Pancreas (tissue), 10 donors: ENCODE measurements at regions not wholly inside any gene's neighbourhood (a gene's known extent, or its start where the extent isn't known, plus 50 kb on each side); places are given as distances from the start of the nearest gene placed in this dataset.

ENCODE experiments used
- ATAC-seq, 4 donors: fragments of 200-7000 bp; cut with Tn5 transposase; one replicate each; pipeline versions ENCODE4 v1.8.0 to v1.9.1; 2020; ENCODE audit warnings: mild to moderate bottlenecking in 4 of 4, moderate library complexity in 4 of 4
- DNase-seq, 6 donors: peaks; one replicate each; pipeline ENCODE4 v3.0.0-alpha.2; 2020
- FAIRE-seq: peaks from 2 replicates; lab custom pipeline; 2012; peaks lifted over from hg19 to GRCh38; lab: Jason Lieb, UNC
- H3K27ac ChIP-seq, 4 donors: fragments of 200-600 bp; sonication (generic); 1 replicate in 3 of 4; 2 replicates in 1 of 4; pipeline versions ENCODE4 v1.5.0 to v1.8.0; 2020
- H3K27me3 ChIP-seq, 4 donors: fragments of 200-600 bp; one replicate each; pipeline ENCODE4 v1.8.0; 2021
- H3K36me3 ChIP-seq, 3 donors: fragments of 200-600 bp; sonication (generic) in 1 of 3; one replicate each; pipeline versions ENCODE4 v1.5.0 to v1.8.0; 2020 to 2021
- H3K4me1 ChIP-seq, 3 donors: fragments of 200-600 bp; one replicate each; pipeline ENCODE4 v1.8.0; 2021
- H3K4me3 ChIP-seq, 4 donors: fragments of 200-600 bp; sonication (generic) in 2 of 4; one replicate each; pipeline versions ENCODE4 v1.5.0 to v1.8.0; 2020 to 2021
- H3K9me3 ChIP-seq, 4 donors: fragments of 200-600 bp; one replicate each; pipeline ENCODE4 v1.8.0; 2021
- CTCF ChIP-seq, 4 donors: fragments of 200-600 bp; sonication (generic) in 3 of 4; IDR thresholded peaks; one replicate each; pipeline versions ENCODE4 v1.5.0 to v1.8.0; 2021; ENCODE audit warnings: antibody characterized with exemption in 4 of 4
- WGBS, 2 donors: extraction: QIAGEN DNeasy Blood & Tissue Kit; methylation state at CpG; one replicate each; pipeline ENCODE4 v1.1.7; 2013; 5-methylcytosine and 5-hydroxymethylcytosine counted together
- intact Hi-C, 3 donors: fragments of 100-400 bp; cut with DNase I; formaldehyde crosslinking; loops; one replicate each; pipeline versions ENCODE4 v1.11.1 to v1.14.2; 2022
- donor health status: healthy with polysubstance abuse.
- donor health status: DM: no; HTN: no; CAD: no; lungs with moderate emphysema.
- donor health status: DM: no; HTN: no; CAD: no.
- donor health status: control.
- donor health status: control.
- donor health status: Bipolar disorder and iron deficiency.
- donor health status: DM: yes; HTN: yes; CAD: no.
- donor health status: DM: no; HTN: no; CAD: no.
- donor health status: DM: no; HTN: no; CAD: no.
- donor health status: DM: yes; HTN: yes; CAD: no.

GRCh38 chr3:24829629-24830229, 335.1 kb upstream of the THRB start:
- peak; percentile 9 to 72 (median 38) for DNase-seq
- TF ChIP-seq CTCF (IDR thresholded peaks at IDR 0.05) = no peak
- Histone ChIP-seq H3K9me3 (no peaks in the 10 kb centered on the region), H3K27ac (no peak overlapping the region), H3K27me3 (peaks cover 0 to 18% (median 3%) of the 10 kb centered on the region in 4 donors), H3K4me1 (no peaks in the 10 kb centered on the region), H3K4me3 (peak overlapping the region; percentile 13 to 58 (median 38)), H3K36me3 (no peaks in the 10 kb centered on the region)
- FAIRE-seq = no peak
- peak; percentile 62 to 88 (median 84) for ATAC-seq
- WGBS, 2 donors = 1% methylated on average over 37 of the region's 37 CpGs
- intact Hi-C loops = no loop called here

- FAIRE-seq (no peak), DNase-seq (peak in 3 of 6 donors; percentile 12 to 69 (median 57)), ATAC-seq (peak in 2 of 4 donors; percentile 6 to 11)
- no peaks in the 10 kb centered on the region for H3K9me3 ChIP-seq
- H3K36me3 ChIP-seq = no peaks in the 10 kb centered on the region
- intact Hi-C loops = no loop called here
- H3K27me3 ChIP-seq = peaks cover 0 to 18% (median 3%) of the 10 kb centered on the region in 4 donors
- no peaks in the 10 kb centered on the region for H3K4me1 ChIP-seq
- WGBS, 2 donors = 8 to 15% methylated on average over 24 to 35 of the region's 35 CpGs
- no peak overlapping the region for H3K27ac ChIP-seq
- TF ChIP-seq CTCF (IDR thresholded peaks at IDR 0.05) = no peak
- peak overlapping the region in 2 of 4 donors; percentile 48 to 58 for H3K4me3 ChIP-seq
Measured at GRCh38 chr3:24830230-24831152, 335.8 kb upstream of the THRB start.

GRCh38 chr3:24831221-24831620, 336.6 kb upstream of the THRB start:
- 59 to 73% methylated on average over 6 of the region's 6 CpGs for WGBS, 2 donors
- FAIRE-seq (no peak), DNase-seq (no peak), ATAC-seq (no peak)
- no peak overlapping the region for H3K27ac ChIP-seq
- no peak for TF ChIP-seq CTCF (IDR thresholded peaks at IDR 0.05)
- intact Hi-C loops = no loop called here
- H3K27me3 ChIP-seq = peaks cover 0 to 18% (median 3%) of the 10 kb centered on the region in 4 donors
- no peak overlapping the region for H3K4me3 ChIP-seq
- H3K9me3 ChIP-seq = no peaks in the 10 kb centered on the region
- H3K4me1 ChIP-seq = no peaks in the 10 kb centered on the region
- no peaks in the 10 kb centered on the region for H3K36me3 ChIP-seq

- no peak for FAIRE-seq
- intact Hi-C loops = no loop called here
- no peak for TF ChIP-seq CTCF (IDR thresholded peaks at IDR 0.05)
Measured at GRCh38 chr3:24832891-24833290, 338.2 kb upstream of the THRB start.

More at GRCh38 chr3:24832891-24833290, 338.2 kb upstream of the THRB start:
- DNase-seq (no peak), ATAC-seq (no peak)
- Histone ChIP-seq H3K4me3 (no peak overlapping the region), H3K9me3 (no peaks in the 10 kb centered on the region), H3K27ac (no peak overlapping the region), H3K27me3 (peaks cover 0 to 18% (median 3%) of the 10 kb centered on the region in 4 donors), H3K4me1 (no peaks in the 10 kb centered on the region), H3K36me3 (no peaks in the 10 kb centered on the region)
- WGBS, 2 donors = 61 to 63% methylated on average over 5 of the region's 5 CpGs
